Ascending aorta (tissue), 2 donors: ENCODE measurements at regions not wholly inside any gene's neighbourhood (a gene's known extent, or its start where the extent isn't known, plus 50 kb on each side); places are given as distances from the start of the nearest gene placed in this dataset.

Experiments
- DNase-seq, 2 donors: peaks; one replicate each; pipeline ENCODE4 v3.0.0-alpha.2; 2019; ENCODE audit warnings: low spot score in 2 of 2
- H3K27ac ChIP-seq, 2 donors: fragments of 200-600 bp; sonication (generic); one replicate each; pipeline ENCODE4 v1.5.1; 2016 to 2017; ENCODE audit warnings: mild to moderate bottlenecking in 1 of 2
- H3K27me3 ChIP-seq: fragments of 200-600 bp; sonication (generic); one replicate; pipeline ENCODE4 v1.5.1; 2017
- H3K36me3 ChIP-seq, 2 donors: fragments of 200-600 bp; sonication (generic); one replicate each; pipeline ENCODE4 v1.5.1; 2016
- H3K4me1 ChIP-seq, 2 donors: fragments of 200-600 bp; sonication (generic); one replicate each; pipeline ENCODE4 v1.5.1; 2016 to 2017; ENCODE audit warnings: mild to moderate bottlenecking in 1 of 2
- H3K4me3 ChIP-seq, 2 donors: fragments of 200-600 bp; sonication (generic); one replicate each; pipeline ENCODE4 v1.5.1; 2016 to 2017; ENCODE audit warnings: mild to moderate bottlenecking in 1 of 2
- H3K9me3 ChIP-seq, 2 donors: fragments of 200-600 bp; sonication (generic); one replicate each; pipeline ENCODE4 v1.5.1; 2016
- intact Hi-C: fragments of 100-400 bp; cut with DNase I; formaldehyde crosslinking; loops from one replicate; pipeline ENCODE4 v1.15.1; 2023
- TF ChIP-seq, protein P1 (sequence below), 3 experiments: fragments of 200-600 bp in 2 of 3; fragments of 450-650 bp in 1 of 3; sonication (generic) in 2 of 3; IDR thresholded peaks; one replicate each; pipeline ENCODE4 v1.5.1; 2016 to 2019; ENCODE audit warnings: antibody characterized with exemption in 3 of 3, mild to moderate bottlenecking in 1 of 3, moderate library complexity in 1 of 3

DNA sequence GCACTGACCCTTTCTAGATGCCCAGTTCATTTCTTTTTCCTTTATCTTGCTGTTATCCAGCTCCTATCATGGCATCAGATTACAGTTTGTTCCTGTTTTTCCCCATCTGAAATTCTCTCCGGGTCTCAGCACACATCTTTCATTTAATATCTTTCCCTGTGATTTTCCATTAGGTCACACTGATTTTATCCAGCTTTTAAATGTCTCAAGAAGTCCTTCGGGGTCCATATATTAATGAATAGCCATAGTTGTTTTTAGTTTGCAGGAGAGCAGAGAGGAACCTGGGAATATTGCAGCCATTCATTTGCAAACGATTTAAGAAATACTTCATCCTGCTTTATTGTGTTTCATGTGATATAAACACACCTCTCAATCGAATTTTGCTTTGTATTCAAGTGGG, 374.2 kb downstream of the TDRD15 start:
- Histone ChIP-seq H3K4me3 (no peak overlapping the region), H3K27ac (no peak overlapping the region), H3K4me1 (no peaks in the 10 kb centered on the region), H3K27me3 (no peaks in the 10 kb centered on the region), H3K36me3 (no peaks in the 10 kb centered on the region), H3K9me3 (no peaks in the 10 kb centered on the region)
- DNase-seq: no peak
- intact Hi-C loops: no loop called here
- TF ChIP-seq, protein P1, sequence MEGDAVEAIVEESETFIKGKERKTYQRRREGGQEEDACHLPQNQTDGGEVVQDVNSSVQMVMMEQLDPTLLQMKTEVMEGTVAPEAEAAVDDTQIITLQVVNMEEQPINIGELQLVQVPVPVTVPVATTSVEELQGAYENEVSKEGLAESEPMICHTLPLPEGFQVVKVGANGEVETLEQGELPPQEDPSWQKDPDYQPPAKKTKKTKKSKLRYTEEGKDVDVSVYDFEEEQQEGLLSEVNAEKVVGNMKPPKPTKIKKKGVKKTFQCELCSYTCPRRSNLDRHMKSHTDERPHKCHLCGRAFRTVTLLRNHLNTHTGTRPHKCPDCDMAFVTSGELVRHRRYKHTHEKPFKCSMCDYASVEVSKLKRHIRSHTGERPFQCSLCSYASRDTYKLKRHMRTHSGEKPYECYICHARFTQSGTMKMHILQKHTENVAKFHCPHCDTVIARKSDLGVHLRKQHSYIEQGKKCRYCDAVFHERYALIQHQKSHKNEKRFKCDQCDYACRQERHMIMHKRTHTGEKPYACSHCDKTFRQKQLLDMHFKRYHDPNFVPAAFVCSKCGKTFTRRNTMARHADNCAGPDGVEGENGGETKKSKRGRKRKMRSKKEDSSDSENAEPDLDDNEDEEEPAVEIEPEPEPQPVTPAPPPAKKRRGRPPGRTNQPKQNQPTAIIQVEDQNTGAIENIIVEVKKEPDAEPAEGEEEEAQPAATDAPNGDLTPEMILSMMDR (IDR thresholded peaks at IDR 0.05): no peak

DNA sequence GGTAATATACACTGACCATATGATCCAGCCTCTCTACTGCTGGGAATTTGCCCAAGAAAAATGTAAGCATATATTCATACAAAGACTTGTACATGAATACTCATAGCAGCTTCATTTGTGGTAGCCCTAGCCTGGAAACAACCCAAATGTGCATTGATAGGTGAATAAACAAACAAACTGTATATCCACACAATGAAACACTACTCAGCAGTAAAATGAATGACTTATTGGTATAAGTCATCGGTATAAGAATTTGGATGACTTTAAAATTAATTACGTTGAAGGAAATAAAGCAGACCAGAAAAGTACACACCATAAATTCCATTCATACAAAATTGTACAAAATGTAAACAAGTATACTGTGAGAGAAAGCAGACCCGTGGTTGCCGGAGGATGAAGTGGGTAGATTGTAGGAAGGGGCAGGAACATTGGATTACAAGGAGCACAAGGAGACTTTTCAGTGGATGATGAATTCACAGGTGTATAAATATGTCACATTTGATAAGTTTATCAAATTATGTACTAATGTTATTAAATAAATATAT, 376.7 kb downstream of the TDRD15 start:
- TF ChIP-seq, protein P1 (IDR thresholded peaks at IDR 0.05): no peak
- no peak overlapping the region for H3K27ac ChIP-seq
- H3K4me3 ChIP-seq: no peak overlapping the region
- intact Hi-C loops: no loop called here
- no peaks in the 10 kb centered on the region for H3K27me3 ChIP-seq
- H3K9me3 ChIP-seq: no peaks in the 10 kb centered on the region
- no peak for DNase-seq
- no peaks in the 10 kb centered on the region for H3K4me1 ChIP-seq
- no peaks in the 10 kb centered on the region for H3K36me3 ChIP-seq

DNA sequence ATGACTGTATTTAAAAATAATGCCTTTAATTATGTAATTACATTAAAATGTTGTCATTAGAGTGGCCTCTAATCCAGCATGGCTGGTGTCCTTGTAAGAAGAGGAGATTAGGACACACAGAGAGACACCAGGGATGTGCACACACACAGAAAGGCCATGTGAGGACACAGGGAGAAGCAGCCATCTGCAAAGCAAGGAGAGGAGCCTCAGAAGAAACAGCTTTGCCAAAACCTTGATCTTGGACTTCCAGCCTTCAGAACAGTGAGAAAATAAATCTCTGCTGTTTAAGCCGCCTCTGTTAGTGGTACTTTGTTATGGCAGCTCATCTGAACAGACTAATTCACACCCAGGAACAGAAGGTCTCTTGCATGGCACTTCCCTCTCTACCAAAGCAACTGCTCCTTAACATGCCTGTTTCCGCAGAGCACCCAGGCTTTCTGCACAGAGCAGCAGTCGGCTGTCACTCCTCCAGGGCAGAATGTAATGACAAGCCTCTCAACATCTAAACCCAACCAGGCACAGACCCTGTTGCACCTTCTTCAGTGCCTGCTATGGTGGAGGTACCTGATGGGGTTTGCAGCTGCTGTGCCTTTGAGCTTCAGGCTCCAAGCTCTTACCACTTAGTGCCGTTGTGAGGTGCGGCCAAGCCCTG, 377.7 kb downstream of the TDRD15 start:
- DNase-seq: no peak
- intact Hi-C loops: no loop called here
- Histone ChIP-seq H3K27me3 (no peaks in the 10 kb centered on the region), H3K36me3 (no peaks in the 10 kb centered on the region), H3K9me3 (no peaks in the 10 kb centered on the region), H3K4me1 (no peaks in the 10 kb centered on the region), H3K4me3 (no peak overlapping the region), H3K27ac (no peak overlapping the region)
- TF ChIP-seq, protein P1 (IDR thresholded peaks at IDR 0.05): no peak

DNA sequence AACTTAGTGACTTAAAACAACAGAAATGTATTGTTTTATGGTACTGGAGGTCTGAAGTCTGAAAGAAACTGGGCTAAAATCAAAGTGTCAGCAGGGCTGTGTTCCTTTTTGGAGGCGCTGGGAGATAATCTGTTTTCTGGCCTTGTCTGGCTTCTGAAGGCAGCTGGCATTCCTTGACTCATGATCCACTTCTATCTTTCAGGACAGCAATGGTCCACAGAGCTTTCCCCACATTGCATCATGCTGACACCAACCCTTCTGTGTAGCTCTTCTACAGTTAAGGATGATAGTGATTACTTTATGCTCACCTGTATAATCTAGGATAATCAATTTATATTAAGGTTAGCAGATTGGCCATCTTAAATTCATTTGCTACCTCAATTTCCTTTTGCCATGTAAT, 392.1 kb downstream of the TDRD15 start:
- no peak for DNase-seq
- no peak overlapping the region for H3K4me3 ChIP-seq
- no peaks in the 10 kb centered on the region for H3K27me3 ChIP-seq
- H3K9me3 ChIP-seq: no peaks in the 10 kb centered on the region
- no peak overlapping the region for H3K27ac ChIP-seq
- no peaks in the 10 kb centered on the region for H3K36me3 ChIP-seq
- no peaks in the 10 kb centered on the region for H3K4me1 ChIP-seq
- intact Hi-C loops: no loop called here
- TF ChIP-seq, protein P1 (IDR thresholded peaks at IDR 0.05): no peak

DNA sequence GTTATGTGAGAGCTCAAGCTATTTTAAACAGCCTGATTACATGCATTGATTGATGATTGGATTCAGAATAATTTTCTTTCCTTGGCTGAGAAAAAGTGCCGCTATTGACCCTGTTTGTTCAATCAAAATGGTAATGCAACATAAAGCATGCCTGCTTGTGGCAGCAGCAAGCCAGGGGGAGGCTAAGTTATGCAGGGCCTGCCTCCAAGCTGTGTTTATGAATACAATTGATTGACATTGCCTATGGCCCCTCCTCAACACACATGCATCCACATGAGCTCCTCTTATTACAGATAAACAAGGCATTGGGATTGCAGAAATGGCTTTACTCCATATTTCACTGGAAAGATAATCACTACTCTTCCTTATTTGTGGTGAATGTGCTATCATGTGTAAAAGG, 395.6 kb downstream of the TDRD15 start:
- no peaks in the 10 kb centered on the region for H3K27me3 ChIP-seq
- no peaks in the 10 kb centered on the region for H3K9me3 ChIP-seq
- DNase-seq: no peak
- intact Hi-C loops: no loop called here
- H3K36me3 ChIP-seq: no peaks in the 10 kb centered on the region
- TF ChIP-seq, protein P1 (IDR thresholded peaks at IDR 0.05): no peak
- H3K4me3 ChIP-seq: no peak overlapping the region
- no peak overlapping the region for H3K27ac ChIP-seq
- H3K4me1 ChIP-seq: no peaks in the 10 kb centered on the region
